H7 (cell line): ENCODE measurements at regions not wholly inside any gene's neighbourhood (a gene's known extent, or its start where the extent isn't known, plus 50 kb on each side); places are given as distances from the start of the nearest gene placed in this dataset.
"Not testable (repeated sequence)": the region's sequence is repeated elsewhere in the genome, so short reads cannot be mapped to it uniquely, and the experiment has no call there.

ENCODE experiments used
- DNase-seq: peaks from one replicate; pipeline ENCODE4 v3.0.0; 2012
- H3K27me3 ChIP-seq: 2 replicates; pipeline ENCODE4 v1.6.0; 2011; ENCODE audit warnings: mild to moderate bottlenecking, low read length; ENCODE audit not compliant: control insufficient read depth, insufficient read depth
- H3K36me3 ChIP-seq: replicated peaks from 2 replicates; pipeline ENCODE4 v1.5.1; 2011; ENCODE audit warnings: low read length; ENCODE audit not compliant: control insufficient read depth, insufficient read depth
- H3K4me3 ChIP-seq: 2 replicates; pipeline ENCODE4 v1.5.1; 2011; ENCODE audit warnings: low read depth, mild to moderate bottlenecking, control low read depth, low read length, moderate library complexity; ENCODE audit not compliant: insufficient read depth

DNA sequence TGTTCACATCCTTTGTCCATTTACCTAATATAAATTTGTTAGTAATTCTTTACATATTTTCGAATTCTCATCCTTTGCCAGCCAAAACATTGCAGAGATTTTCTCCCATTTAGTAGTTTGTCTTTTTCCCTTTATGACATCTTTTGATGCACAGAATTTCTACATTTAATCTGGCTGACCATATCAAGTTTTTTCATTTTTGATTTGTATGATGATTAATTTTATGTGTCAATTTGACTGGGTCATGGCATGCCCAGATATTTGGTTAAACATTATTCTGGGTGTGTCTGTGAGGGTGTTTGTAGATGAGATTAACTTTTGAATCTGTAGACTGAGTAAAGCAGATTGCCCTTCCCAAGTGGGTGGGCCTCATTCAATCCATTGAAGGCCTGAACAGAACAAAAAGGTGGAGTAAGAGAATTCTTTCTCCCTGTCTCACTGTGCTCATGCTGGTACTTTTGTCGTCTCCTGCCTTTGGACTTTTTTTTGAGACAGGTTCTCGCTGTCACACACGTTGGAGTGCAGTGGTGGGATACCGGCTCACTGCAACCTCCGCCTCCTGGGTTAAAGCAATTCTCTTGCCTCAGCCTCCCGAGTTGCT lies 72.1 kb upstream of the EPB41L1 start:
- H3K27me3 ChIP-seq: no peaks in the 10 kb centered on the region
- DNase-seq: no peak
- H3K4me3 ChIP-seq: no peak overlapping the region
- H3K36me3 ChIP-seq: no peaks in the 10 kb centered on the region

DNA sequence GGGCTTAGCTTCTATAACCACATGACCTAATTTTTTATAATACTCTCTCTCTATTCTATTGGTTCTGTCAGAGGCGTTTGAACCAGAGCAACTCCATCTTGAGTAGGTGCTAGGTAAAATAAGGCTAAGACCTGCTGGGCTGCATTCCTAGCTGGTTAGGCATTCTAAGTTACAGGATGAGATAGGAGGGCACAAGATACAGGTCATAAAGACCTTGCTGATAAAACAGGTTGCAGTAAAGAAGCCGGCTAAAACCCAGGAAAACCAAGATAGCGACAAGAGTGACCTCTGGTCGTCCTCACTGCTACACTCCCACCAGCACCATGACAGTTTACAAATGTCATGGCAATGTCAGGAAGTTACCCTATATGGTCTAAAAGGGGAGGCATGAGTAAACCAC lies 71.3 kb upstream of the EPB41L1 start:
- not testable (repeated sequence) for H3K4me3 ChIP-seq, DNase-seq, H3K36me3 ChIP-seq, H3K27me3 ChIP-seq

DNA sequence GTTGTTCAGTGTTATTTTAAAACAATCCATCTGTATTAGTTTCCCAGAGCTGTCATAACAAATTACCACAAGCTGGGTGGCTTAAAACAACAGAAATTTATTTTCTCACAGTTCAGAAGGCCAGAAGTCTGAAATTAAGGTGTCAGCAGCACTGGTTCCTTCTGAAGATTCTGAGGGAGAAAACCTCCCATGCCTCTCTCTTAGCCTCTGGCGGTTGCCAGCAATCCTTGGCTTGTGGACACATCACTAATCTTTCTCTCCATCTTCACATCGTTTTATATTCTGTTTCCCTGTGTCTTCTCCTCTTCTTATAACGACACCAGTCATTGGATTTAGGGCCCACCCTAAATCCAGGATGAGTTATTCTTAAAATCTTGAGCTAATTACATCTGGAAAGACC lies 70.2 kb upstream of the EPB41L1 start:
- Histone ChIP-seq H3K36me3 (no peaks in the 10 kb centered on the region), H3K4me3 (no peak overlapping the region), H3K27me3 (no peaks in the 10 kb centered on the region)
- no peak for DNase-seq

DNA sequence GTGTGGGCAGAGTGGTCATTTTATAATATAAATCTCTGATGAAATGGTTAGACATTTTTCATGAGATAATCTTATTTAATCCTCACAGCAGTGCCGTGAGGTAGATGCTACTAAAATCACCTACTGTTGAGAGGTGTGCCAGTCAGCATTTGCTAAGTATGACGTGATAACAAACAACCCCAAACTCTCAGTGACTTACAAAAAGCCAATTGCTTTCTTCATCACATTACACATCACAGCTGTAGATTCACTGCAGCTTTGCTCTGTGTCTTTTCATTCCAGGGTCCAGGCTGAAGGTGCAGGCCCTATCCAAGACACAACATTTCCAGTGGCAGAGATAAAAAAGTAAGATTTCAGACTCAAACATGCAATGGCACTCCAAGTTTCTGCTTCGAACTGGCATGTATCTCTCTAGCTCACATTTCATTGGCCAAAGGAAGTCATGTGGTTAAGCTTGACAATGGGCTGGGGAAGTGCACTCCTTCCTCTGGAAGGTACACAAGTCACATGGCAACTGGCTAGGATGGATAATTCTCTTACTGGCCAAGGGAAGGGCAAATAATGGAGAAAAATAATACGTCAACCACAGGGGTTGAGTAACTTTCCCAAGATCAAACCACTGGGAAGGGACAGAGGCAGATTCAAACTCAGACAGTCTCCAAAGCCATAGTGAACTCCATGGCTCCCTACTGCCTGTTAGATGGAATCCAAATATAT lies 69.5 kb upstream of the EPB41L1 start:
- no peak for DNase-seq
- no peaks in the 10 kb centered on the region for H3K27me3 ChIP-seq

DNA sequence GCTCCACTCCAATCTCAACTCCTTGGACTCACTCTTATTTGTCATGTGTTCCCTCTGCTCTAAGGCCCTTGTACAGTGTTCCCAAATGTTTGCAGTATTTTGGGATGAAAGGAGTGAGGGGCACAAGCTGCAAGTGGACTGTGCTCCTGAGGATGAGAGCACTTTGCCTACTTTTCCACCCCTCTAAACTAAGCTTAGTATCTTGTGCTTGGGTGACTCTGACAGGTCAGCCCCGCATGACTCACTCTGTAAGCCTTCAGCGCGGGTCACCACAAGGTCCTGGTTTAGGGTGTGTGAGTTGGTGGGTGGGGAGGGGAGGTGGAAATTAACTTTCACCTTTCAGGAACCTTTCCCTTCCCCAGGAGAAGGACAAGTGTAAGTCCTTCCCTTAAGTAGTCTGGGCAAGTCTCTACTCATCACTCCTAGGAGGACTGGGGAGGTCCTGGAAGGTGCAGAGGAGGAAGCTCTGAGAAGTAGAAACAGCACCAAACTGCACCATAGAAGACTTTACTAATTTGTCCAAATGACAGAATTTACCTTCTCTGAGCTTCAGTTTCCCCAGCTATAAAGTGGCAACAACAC lies 68.8 kb upstream of the EPB41L1 start:
- no peak for DNase-seq
- no peak overlapping the region for H3K4me3 ChIP-seq
- H3K27me3 ChIP-seq: no peaks in the 10 kb centered on the region; the same call in 1 of the 2 replicates
- no peaks in the 10 kb centered on the region for H3K36me3 ChIP-seq

More for the DNA sequence above, 69.5 kb upstream of the EPB41L1 start:
- Histone ChIP-seq H3K4me3 (no peak overlapping the region), H3K36me3 (no peaks in the 10 kb centered on the region)

DNA sequence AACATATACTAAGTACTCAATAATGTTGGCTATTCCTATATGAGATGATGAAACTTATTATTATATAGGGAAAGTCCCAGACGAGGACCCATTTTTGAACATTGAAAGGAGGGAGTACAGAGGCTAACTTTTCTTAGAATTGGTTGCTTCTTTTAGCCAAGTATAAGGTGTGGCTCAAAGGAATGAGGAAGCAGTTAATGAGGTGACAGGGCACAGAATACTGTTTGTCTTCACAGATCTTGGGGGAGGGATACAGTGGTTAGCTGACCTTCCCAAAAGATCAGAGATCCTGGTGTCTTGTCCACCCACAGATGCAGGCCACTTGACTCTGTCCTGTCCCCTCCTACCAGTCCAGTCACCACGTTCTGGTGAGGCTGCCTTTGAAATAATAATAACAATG lies 67.8 kb upstream of the EPB41L1 start:
- H3K27me3 ChIP-seq: peaks cover 2% of the 10 kb centered on the region
- DNase-seq: no peak
- H3K36me3 ChIP-seq: no peaks in the 10 kb centered on the region
- H3K4me3 ChIP-seq: no peak overlapping the region

DNA sequence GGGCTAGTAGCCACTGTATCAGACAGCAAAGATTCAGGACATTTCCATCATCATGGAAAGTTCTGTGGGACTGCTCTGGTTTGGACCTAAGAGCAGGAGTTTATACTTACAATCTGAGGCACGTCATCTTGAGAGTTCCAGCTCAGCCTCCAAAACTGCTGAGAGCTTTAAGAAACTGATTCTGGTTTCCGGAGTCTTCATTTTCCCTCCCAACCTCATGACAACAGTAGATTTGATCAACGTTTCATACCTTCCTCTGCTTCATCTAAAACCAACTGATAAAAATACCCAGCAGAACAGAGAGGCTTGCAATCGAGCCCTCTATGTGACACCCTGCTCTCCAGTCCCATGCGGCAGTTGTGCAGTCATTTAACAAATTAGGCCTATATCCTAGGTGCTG lies 64.3 kb upstream of the EPB41L1 start:
- H3K27me3 ChIP-seq: peaks cover 33% of the 10 kb centered on the region
- DNase-seq: no peak
- no peak overlapping the region for H3K4me3 ChIP-seq
- no peaks in the 10 kb centered on the region for H3K36me3 ChIP-seq

DNA sequence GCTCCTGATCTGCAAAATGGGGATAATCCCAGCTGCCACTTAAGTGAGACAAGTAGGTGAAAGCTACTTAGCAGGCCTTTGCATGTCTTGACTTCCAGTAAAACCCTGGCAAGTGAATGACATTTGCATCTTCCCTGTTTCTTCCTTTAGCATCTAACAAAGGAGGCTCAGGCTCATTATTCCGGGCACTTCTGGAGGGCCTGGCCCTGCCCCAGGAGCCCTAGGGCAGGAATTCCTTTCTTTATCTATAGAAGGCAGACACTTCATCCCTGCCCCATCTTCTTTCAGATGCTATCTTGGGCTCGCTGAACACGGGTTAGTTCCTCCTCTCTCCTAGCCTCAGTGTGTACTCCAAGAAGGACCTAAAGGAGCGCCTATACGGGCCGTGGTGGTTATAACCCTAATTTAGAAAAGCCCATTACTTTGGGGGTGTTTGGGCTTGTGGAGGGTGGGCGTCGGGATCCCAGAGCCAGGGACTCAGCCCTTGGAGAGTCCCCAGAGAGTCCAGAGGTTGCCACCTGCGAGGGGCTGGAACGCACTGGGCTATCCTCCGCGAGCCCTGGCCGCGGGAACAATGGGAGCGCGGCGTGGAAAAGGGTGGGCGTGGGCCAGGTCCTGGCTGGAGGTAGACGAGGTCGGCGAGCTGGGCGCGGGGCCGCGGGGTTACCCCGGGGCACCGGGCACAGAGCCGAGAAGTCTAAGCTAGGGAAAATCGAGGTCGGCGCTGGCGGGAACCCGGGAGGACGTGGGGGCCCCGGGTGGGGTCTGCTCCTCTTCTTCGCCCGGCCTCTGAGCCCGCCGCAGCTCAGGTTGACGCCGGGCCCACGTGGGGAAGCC lies 62.8 kb upstream of the EPB41L1 start:
- peak; percentile 82 for DNase-seq
- Histone ChIP-seq H3K27me3 (peaks cover 48% of the 10 kb centered on the region), H3K4me3 (peak overlapping the region; percentile 46), H3K36me3 (no peaks in the 10 kb centered on the region)

DNA sequence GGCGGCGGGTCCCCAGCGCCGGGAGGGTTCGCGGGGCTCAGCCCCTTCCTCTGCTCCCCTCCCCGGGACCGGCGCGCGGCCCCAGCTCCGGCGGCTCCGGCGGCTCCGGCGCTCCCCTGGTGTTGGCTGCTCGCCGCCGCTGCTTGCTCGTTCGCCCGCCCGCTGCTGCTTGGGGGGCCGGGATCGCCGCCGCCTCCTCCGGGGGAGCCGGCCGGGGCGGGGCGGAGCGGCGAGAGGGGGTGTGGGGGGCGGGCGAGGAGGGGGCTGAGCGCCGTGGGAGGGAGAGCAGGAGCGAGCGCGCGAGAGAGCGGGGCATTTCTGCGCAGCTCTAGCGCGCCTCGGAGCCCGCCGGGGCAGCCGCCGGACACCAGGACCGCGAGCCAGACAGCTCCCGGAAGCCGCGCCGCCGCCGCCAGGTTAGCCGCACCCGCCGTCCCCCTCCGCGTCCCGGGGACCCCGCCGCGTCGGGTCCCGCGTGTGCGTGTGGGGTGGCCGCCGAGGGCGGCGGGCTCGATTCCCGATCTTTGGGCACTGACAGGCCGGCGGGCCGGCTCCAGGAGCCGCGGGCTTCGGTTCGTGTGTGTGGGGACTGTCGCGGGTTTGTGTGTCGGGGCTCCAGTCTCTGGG lies 62.0 kb upstream of the EPB41L1 start:
- peak overlapping the region; percentile 50 for H3K4me3 ChIP-seq
- peaks cover 54% of the 10 kb centered on the region for H3K27me3 ChIP-seq
- no peaks in the 10 kb centered on the region for H3K36me3 ChIP-seq
- DNase-seq: peak; percentile 88

DNA sequence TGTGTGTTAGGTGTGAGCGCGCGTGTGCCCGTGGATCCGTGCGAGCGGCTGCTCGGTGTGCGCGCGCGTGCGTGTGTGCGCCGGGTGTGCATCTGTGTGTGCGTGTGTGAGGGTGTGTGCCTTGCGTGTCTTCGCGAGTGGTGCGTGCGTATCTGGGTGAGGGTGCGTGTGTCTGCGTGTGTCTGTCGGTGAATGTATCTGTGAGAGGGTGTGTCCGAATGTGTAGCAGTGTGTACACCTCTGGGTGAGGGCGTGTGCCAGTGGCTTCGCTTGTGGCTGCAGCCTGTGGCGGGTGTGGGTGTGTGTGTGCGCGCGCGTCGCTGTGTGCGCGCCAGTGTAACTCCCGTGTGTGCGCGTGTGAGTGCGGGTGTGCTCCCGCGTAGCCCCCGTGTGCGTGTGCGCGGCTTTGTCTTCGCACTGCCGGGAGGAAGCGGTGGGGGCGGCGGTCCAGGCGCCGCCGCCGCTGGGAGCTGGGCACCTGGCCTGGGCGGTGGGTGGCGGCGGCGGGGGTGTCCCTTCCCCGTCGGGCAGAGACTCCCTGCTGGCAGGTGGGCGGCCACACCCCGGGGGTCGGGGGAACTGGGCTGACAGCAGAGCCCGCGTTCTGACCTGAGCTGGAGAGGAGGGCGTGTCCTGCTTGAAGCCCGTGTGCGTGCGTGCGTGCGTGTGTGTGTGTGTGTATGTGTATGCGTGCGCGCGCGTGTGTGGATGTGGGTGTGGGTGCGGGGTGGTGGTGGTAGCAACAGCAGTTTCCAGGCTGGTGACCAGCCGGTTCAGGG lies 61.3 kb upstream of the EPB41L1 start:
- Histone ChIP-seq H3K36me3 (no peaks in the 10 kb centered on the region), H3K4me3 (peak overlapping the region; percentile 50), H3K27me3 (peaks cover 57% of the 10 kb centered on the region)
- peak; percentile 58 for DNase-seq

DNA sequence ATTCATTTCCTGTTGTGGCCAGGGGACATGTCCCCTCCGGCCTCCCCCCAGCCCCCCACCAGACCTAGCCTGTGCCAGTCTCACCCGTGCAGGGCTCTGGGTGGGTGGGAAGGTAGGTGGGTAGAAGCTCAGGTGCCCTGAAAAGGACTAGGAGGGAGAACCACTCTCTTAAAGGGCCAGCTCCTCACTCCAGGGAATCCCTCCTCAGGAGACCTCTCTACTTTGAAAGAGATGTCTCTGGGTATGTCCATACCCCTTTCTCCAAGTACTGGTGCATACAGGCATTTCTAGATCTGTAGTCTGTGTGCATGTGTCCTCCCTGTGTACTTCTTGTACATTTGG lies 60.8 kb upstream of the EPB41L1 start:
- Histone ChIP-seq H3K4me3 (peak overlapping the region; percentile 50; the same call in 1 of the 2 replicates), H3K36me3 (no peaks in the 10 kb centered on the region), H3K27me3 (peaks cover 62% of the 10 kb centered on the region)
- no peak for DNase-seq

DNA sequence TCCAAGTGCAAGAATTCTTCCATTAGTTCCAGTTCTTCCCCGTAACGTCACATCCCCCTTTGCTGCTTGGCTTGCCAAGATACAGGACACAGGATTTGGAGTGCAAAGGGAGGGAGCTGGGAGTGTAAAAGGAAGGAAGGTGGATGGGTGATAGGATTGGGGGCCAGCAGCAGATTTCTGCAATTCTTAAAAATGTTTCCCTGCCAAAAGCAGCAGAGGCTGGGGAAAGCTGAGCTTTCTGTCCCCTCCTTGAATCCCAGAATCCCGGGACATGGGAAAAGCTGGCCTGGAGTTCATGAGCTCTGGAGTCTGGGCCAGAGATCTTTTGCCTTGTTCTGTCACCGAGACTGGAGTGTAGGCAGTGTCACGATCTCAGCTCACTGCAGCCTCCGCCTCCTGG lies 60.0 kb upstream of the EPB41L1 start:
- no peak overlapping the region for H3K4me3 ChIP-seq

DNA sequence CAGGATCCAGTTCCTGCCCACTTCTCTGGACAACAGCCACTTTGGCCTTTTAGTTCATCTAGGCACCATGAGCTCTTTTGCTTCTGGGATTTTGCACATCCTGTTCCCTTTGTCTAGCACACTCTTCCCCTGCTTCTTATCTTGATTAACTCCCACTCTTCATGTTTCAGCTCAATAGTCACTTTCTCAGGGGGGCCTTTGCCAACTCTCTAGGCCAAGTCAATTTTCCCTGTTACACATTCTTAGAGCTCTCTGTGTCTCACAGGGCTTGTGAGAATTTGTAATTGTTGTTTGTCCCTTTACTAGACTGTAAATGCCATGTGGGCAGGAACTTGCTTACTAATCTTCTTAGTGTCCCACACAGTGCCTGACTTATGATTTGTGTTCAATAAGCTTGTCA lies 58.1 kb upstream of the EPB41L1 start:
- no peak for DNase-seq
- Histone ChIP-seq H3K27me3 (peaks cover 81% of the 10 kb centered on the region), H3K36me3 (no peaks in the 10 kb centered on the region)

More for the DNA sequence above, 60.0 kb upstream of the EPB41L1 start:
- Histone ChIP-seq H3K27me3 (peaks cover 67% of the 10 kb centered on the region), H3K36me3 (no peaks in the 10 kb centered on the region)
- peak; percentile 59 for DNase-seq

More for the DNA sequence above, 58.1 kb upstream of the EPB41L1 start:
- no peak overlapping the region for H3K4me3 ChIP-seq
